Transverse colon (tissue), 4 donors: ENCODE measurements at regions not wholly inside any gene's neighbourhood (a gene's known extent, or its start where the extent isn't known, plus 50 kb on each side); places are given as distances from the start of the nearest gene placed in this dataset.

Source experiments
- DNase-seq: peaks from one replicate; pipeline ENCODE4 v3.0.0-alpha.2; 2019
- H3K27ac ChIP-seq, 4 donors: fragments of 200-600 bp; sonication (generic); 2 replicates each; pipeline ENCODE4 v1.5.1; 2016 to 2018; ENCODE audit warnings: inconsistent platforms in 4 of 4
- H3K27me3 ChIP-seq: fragments of 200-600 bp; sonication (generic); 2 replicates; pipeline ENCODE4 v1.5.1; 2017; ENCODE audit warnings: inconsistent platforms
- H3K36me3 ChIP-seq, 4 donors: fragments of 200-600 bp; sonication (generic); 2 replicates each; pipeline ENCODE4 v1.5.1; 2017 to 2019; ENCODE audit warnings: inconsistent platforms in 4 of 4
- H3K4me1 ChIP-seq, 4 donors: fragments of 200-600 bp; sonication (generic); 2 replicates each; pipeline ENCODE4 v1.5.1; 2017 to 2020; ENCODE audit warnings: inconsistent platforms in 4 of 4
- H3K4me3 ChIP-seq, 4 donors: fragments of 200-600 bp; sonication (generic); 1 replicate in 1 of 4; 2 replicates in 3 of 4; pipeline versions ENCODE4 v1.5.1 to v1.6.1; 2017 to 2019; ENCODE audit warnings: inconsistent platforms in 4 of 4
- H3K9me3 ChIP-seq, 2 donors: fragments of 200-600 bp; sonication (generic); 2 replicates each; pipeline ENCODE4 v1.5.1; 2017 to 2019; ENCODE audit warnings: inconsistent platforms in 2 of 2
- EP300 ChIP-seq: sonication (generic); formaldehyde crosslinking; IDR thresholded peaks from one replicate; pipeline ENCODE4 v1.6.1; 2017; ENCODE audit warnings: antibody characterized with exemption, low read depth
- POLR2A ChIP-seq: fragments of 450-650 bp; IDR thresholded peaks from one replicate; pipeline ENCODE4 v1.6.1; 2016; ENCODE audit warnings: antibody characterized with exemption, mild to moderate bottlenecking, moderate library complexity
- POLR2AphosphoS5 ChIP-seq, 3 donors: sonication (generic); formaldehyde crosslinking; IDR thresholded peaks; one replicate each; pipeline ENCODE4 v1.6.1; 2016; ENCODE audit warnings: antibody characterized with exemption in 3 of 3
- whole genome bisulfite sequencing, 2 donors: methylation state at CpG; one replicate each; pipeline ENCODE4 v1.1.5; 2018; ENCODE audit warnings: low coverage in 1 of 2; 5-methylcytosine and 5-hydroxymethylcytosine counted together
- in situ Hi-C, 4 donors: fragments of 200-750 bp; cut with MboI; loops; one replicate each; pipeline versions ENCODE4 v1.15.0 to v1.15.1; 2017; ENCODE audit warnings: low sequenced_read_pairs in 3 of 4, low pct_ligation_motif_present in 1 of 4, low pct_unique_long_range_greater_than_20kb in 1 of 4
- intact Hi-C: fragments of 100-400 bp; cut with DNase I; formaldehyde crosslinking; loops from one replicate; pipeline ENCODE4 v1.15.1; 2023; ENCODE audit warnings: low total_unique reads
- TF ChIP-seq, protein P1 (sequence below), 5 experiments: fragments of 200-600 bp in 3 of 5; fragments of 450-650 bp in 2 of 5; sonication (generic) in 3 of 5; IDR thresholded peaks; 1 replicate in 2 of 5; 2 replicates in 3 of 5; pipeline ENCODE4 v1.5.1; 2016 to 2017; ENCODE audit warnings: antibody characterized with exemption in 5 of 5, inconsistent platforms in 3 of 5, mild to moderate bottlenecking in 2 of 5, moderate library complexity in 1 of 5

- no peaks in the 10 kb centered on the region for H3K27me3 ChIP-seq
- H3K4me3 ChIP-seq = no peak overlapping the region
- no peak for DNase-seq
- no peaks in the 10 kb centered on the region for H3K9me3 ChIP-seq
- intact Hi-C loops = no loop called here
- H3K4me1 ChIP-seq = peaks cover 0 to 10% (median 5%) of the 10 kb centered on the region in 4 donors
- TF ChIP-seq POLR2A = no peak
- no peak for TF ChIP-seq EP300
- TF ChIP-seq POLR2AphosphoS5 (IDR thresholded peaks at IDR 0.05) = no peak
- TF ChIP-seq, protein P1, sequence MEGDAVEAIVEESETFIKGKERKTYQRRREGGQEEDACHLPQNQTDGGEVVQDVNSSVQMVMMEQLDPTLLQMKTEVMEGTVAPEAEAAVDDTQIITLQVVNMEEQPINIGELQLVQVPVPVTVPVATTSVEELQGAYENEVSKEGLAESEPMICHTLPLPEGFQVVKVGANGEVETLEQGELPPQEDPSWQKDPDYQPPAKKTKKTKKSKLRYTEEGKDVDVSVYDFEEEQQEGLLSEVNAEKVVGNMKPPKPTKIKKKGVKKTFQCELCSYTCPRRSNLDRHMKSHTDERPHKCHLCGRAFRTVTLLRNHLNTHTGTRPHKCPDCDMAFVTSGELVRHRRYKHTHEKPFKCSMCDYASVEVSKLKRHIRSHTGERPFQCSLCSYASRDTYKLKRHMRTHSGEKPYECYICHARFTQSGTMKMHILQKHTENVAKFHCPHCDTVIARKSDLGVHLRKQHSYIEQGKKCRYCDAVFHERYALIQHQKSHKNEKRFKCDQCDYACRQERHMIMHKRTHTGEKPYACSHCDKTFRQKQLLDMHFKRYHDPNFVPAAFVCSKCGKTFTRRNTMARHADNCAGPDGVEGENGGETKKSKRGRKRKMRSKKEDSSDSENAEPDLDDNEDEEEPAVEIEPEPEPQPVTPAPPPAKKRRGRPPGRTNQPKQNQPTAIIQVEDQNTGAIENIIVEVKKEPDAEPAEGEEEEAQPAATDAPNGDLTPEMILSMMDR (IDR thresholded peaks at IDR 0.05) = no peak
- in situ Hi-C loops = no loop called here
- H3K27ac ChIP-seq = no peak overlapping the region
- WGBS, 2 donors = 81 to 87% methylated on average over 3 to 12 of the region's 12 CpGs
- no peaks in the 10 kb centered on the region for H3K36me3 ChIP-seq
These were observed 80.9 kb upstream of the ZNF469 start for GRCh38 chr16:88301886-88302285.

- no peaks in the 10 kb centered on the region for H3K27me3 ChIP-seq
- in situ Hi-C loops (no loop called here), intact Hi-C loops (no loop called here)
- no peaks in the 10 kb centered on the region for H3K9me3 ChIP-seq
- DNase-seq = no peak
- H3K36me3 ChIP-seq = no peaks in the 10 kb centered on the region
- WGBS, 2 donors = 85% methylated on average over 6 of the region's 6 CpGs; no CpG with 5 or more reads in 1 of the 2 donors
- H3K27ac ChIP-seq = no peak overlapping the region
- TF ChIP-seq EP300 (no peak), POLR2AphosphoS5 (IDR thresholded peaks at IDR 0.05) (no peak), POLR2A (no peak)
- TF ChIP-seq, protein P1 (IDR thresholded peaks at IDR 0.05) = no peak
- no peak overlapping the region for H3K4me3 ChIP-seq
- peaks cover 0 to 10% (median 5%) of the 10 kb centered on the region in 4 donors for H3K4me1 ChIP-seq
These were observed 80.1 kb upstream of the ZNF469 start for GRCh38 chr16:88302666-88303065.

DNA sequence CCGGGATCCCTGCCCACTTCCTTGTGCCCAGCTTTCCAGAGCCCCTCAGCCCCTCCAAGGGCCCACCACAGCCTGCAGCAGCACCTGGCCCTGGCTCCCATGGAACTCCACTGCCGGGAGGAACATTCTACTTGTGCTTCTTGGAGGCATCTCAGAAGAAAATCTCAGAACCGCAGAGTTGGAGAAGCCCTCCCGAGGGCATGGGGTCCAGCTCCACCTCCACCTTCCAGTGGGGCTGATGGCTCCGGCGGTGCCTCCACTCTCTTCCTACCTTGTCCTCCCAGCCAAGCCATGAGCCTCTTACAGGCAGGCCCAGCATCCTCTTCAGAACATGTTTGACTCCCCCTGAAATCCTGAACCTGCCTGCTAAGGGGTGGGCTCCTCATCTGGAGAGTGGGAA, 79.4 kb upstream of the ZNF469 start:
- Histone ChIP-seq H3K27me3 (no peaks in the 10 kb centered on the region), H3K9me3 (no peaks in the 10 kb centered on the region), H3K36me3 (no peaks in the 10 kb centered on the region), H3K4me1 (peaks cover 0 to 10% (median 5%) of the 10 kb centered on the region in 4 donors), H3K27ac (peak overlapping the region in 1 of 4 donors; percentile 68), H3K4me3 (no peak overlapping the region)
- no peak for DNase-seq
- in situ Hi-C loops (no loop called here), intact Hi-C loops (no loop called here)
- TF ChIP-seq POLR2AphosphoS5 (IDR thresholded peaks at IDR 0.05) = no peak
- TF ChIP-seq POLR2A = no peak
- 89% methylated on average over 6 of the region's 6 CpGs; no CpG with 5 or more reads in 1 of the 2 donors for WGBS, 2 donors

DNA sequence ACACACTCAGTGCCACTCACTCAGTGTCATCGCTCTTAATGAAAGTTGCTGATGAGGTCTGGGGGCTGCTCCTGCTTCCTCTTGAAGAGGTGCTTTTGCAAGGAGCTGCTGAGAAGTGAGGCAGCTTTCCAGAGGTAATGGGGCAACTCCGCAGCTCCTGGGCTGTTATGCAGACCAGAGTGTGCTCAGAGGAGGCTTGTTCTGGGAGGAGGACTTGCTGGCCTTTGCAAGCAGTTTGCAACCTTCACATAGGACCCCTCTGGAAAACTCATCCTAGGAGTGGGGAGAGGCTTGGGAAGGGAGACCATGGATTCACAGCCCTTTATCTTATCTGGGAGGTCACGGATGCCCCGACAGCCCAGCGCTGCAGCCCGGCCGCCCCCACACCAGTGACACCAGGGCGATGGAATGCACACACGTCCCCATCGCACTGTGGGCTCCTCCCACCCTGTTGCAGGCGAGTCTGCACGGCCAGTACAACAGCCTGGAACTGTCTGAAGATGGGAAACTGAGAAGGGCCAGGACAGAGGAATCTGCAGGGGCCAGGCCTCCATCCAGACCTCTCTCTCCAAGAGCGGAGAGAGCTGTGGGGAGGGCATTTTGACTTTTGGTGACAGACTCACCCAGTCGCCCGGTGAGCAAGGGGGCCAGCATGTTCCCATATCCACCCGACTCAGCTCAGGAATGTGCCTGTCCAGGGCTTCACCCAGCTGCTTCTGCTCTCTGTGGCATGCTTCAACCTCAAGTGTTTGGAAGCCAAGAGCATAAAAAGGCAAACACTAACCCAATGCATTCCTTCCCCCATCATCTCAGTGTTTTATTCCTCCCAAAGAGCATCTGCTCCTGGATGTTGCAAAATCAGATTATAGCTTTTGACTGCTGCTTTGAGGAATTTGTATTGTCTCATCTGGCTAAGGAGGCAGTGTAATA, 78.6 kb upstream of the ZNF469 start:
- in situ Hi-C loops = no loop called here
- no peak overlapping the region for H3K4me3 ChIP-seq
- no peak for DNase-seq
- H3K4me1 ChIP-seq = peaks cover 0 to 10% (median 5%) of the 10 kb centered on the region in 4 donors
- peak overlapping the region in 3 of 4 donors; percentile 25 to 68 (median 25) for H3K27ac ChIP-seq
- WGBS, 2 donors = 17 to 52% methylated on average over 1 to 15 of the region's 16 CpGs
- TF ChIP-seq, protein P1 (IDR thresholded peaks at IDR 0.05) = no peak
- TF ChIP-seq POLR2A (no peak), POLR2AphosphoS5 (IDR thresholded peaks at IDR 0.05) (peak in 2 of 3 donors; percentile 35 to 38)
- H3K36me3 ChIP-seq = no peaks in the 10 kb centered on the region
- intact Hi-C loops = no loop called here
- H3K9me3 ChIP-seq = no peaks in the 10 kb centered on the region
- no peaks in the 10 kb centered on the region for H3K27me3 ChIP-seq
